ENCODE measurements at regions not wholly inside any gene's neighbourhood (a gene's known extent, or its start where the extent isn't known, plus 50 kb on each side); places are given as distances from the start of the nearest gene placed in this dataset.

DNA sequence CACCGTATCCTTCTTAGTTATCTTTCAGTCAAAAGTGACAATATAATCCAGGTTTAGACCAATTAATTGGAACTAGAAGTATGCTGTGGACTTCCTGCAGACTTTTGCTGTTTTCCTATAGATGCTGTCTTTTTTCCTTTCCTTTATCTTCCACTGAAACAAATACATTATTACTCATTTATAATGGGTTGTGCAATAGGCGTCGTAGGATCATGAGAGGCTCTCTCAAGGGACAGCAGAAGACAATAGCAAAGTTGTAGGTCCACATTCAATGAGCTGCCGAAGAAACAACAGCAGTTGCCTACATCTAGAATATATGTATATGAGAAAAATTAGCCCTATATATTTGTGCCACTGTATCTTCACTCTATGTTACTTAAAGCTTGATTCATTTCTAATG is 371.6 kb downstream of the AMY1C start:
- Histone ChIP-seq H3K36me3 (replicated peaks in 1 of 2; ENCODE audit: control insufficient read depth in 1 of 2, insufficient read depth in 2 of 2, low read length in 2 of 2) (no peaks in the 10 kb centered on the region), H4K20me1 (ENCODE audit: insufficient read depth, low read length) (no peaks in the 10 kb centered on the region), H3K9me3 (replicated peaks in 1 of 2; ENCODE audit: control insufficient read depth in 1 of 2, insufficient read depth in 1 of 2, low read length in 2 of 2) (no peaks in the 10 kb centered on the region), H3K4me1 (ENCODE audit: control insufficient read depth in 1 of 2, insufficient read depth in 2 of 2, low read length in 2 of 2) (no peaks in the 10 kb centered on the region), H2AFZ (ENCODE audit: insufficient read depth, low read depth, low read length, poor library complexity, severe bottlenecking) (no peak overlapping the region), H3K4me2 (replicated peaks; ENCODE audit: extremely low read depth, low read length, poor library complexity, severe bottlenecking) (no peak overlapping the region), H3K27me3 (ENCODE audit: control insufficient read depth in 2 of 2, insufficient read depth in 2 of 2, low read length in 2 of 2) (no peaks in the 10 kb centered on the region), H3K27ac (ENCODE audit: low read depth in 1 of 2, low read length in 2 of 2) (no peak overlapping the region), H3K79me2 (ENCODE audit: insufficient read depth, low read length) (no peaks in the 10 kb centered on the region), H3K9ac (ENCODE audit: insufficient read depth, low read length, poor library complexity, severe bottlenecking) (no peak overlapping the region), H3K4me3 (replicated peaks in 1 of 3; ENCODE audit: low read depth in 2 of 3, low read length in 3 of 3) (no peak overlapping the region)
- no peak overlapping the region for H3K4me3 Mint-ChIP-seq
- H3K27me3 Mint-ChIP-seq (ENCODE audit: low read depth in 3 of 3) = no peaks in the 10 kb centered on the region
- no peak overlapping the region for H3K27ac Mint-ChIP-seq
- no peaks in the 10 kb centered on the region for H3K9me3 Mint-ChIP-seq
- no peak for DNase-seq
- H3K4me1 Mint-ChIP-seq = no peaks in the 10 kb centered on the region
- intact Hi-C loops (cut with micrococcal nuclease) = no loop called here
- TF ChIP-seq, protein P1, sequence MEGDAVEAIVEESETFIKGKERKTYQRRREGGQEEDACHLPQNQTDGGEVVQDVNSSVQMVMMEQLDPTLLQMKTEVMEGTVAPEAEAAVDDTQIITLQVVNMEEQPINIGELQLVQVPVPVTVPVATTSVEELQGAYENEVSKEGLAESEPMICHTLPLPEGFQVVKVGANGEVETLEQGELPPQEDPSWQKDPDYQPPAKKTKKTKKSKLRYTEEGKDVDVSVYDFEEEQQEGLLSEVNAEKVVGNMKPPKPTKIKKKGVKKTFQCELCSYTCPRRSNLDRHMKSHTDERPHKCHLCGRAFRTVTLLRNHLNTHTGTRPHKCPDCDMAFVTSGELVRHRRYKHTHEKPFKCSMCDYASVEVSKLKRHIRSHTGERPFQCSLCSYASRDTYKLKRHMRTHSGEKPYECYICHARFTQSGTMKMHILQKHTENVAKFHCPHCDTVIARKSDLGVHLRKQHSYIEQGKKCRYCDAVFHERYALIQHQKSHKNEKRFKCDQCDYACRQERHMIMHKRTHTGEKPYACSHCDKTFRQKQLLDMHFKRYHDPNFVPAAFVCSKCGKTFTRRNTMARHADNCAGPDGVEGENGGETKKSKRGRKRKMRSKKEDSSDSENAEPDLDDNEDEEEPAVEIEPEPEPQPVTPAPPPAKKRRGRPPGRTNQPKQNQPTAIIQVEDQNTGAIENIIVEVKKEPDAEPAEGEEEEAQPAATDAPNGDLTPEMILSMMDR (IDR thresholded peaks at IDR 0.05) = no peak
- no CpG with 5 or more reads among the region's 4 CpGs for WGBS (ENCODE audit: insufficient coverage)
- H3K36me3 Mint-ChIP-seq = no peaks in the 10 kb centered on the region

DNA sequence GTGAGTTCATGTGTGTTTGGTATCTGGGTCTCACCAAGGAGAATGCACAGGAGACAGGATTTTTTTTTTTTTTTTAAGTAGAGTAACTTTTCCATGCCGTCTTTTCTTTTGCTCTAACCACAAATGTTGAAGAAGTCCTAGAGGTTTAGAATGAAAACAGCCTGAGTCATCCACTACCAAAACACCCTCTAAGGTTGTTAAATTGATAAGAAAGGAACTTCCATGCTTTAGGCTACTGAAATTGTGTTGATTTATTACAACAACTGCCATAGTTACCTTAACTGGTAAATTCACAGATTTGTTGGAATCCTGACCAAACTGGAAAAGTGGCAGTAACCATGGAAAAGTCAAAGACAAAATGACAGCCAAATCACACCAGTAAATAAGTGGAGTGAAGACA is 375.6 kb downstream of the AMY1C start:
- no peaks in the 10 kb centered on the region for H3K27me3 ChIP-seq (ENCODE audit: control insufficient read depth in 2 of 2, insufficient read depth in 2 of 2, low read length in 2 of 2)
- H3K4me3 ChIP-seq (replicated peaks in 1 of 3; ENCODE audit: low read depth in 2 of 3, low read length in 3 of 3) = no peak overlapping the region
- no peak overlapping the region for H3K4me3 Mint-ChIP-seq
- no peak overlapping the region for H2AFZ ChIP-seq (ENCODE audit: insufficient read depth, low read depth, low read length, poor library complexity, severe bottlenecking)
- DNase-seq = no peak
- no peaks in the 10 kb centered on the region for H3K4me1 ChIP-seq (ENCODE audit: control insufficient read depth in 1 of 2, insufficient read depth in 2 of 2, low read length in 2 of 2)
- H3K9me3 Mint-ChIP-seq = no peaks in the 10 kb centered on the region
- H3K27ac ChIP-seq (ENCODE audit: low read depth in 1 of 2, low read length in 2 of 2) = no peak overlapping the region
- H3K9me3 ChIP-seq (replicated peaks in 1 of 2; ENCODE audit: control insufficient read depth in 1 of 2, insufficient read depth in 1 of 2, low read length in 2 of 2) = no peaks in the 10 kb centered on the region
- TF ChIP-seq, protein P1 (IDR thresholded peaks at IDR 0.05) = no peak
- no CpG with 5 or more reads among the region's 1 CpG for WGBS (ENCODE audit: insufficient coverage)
- intact Hi-C loops (cut with micrococcal nuclease) = no loop called here
- H3K79me2 ChIP-seq (ENCODE audit: insufficient read depth, low read length) = no peaks in the 10 kb centered on the region
- no peaks in the 10 kb centered on the region for H3K36me3 Mint-ChIP-seq
- H3K4me2 ChIP-seq (replicated peaks; ENCODE audit: extremely low read depth, low read length, poor library complexity, severe bottlenecking) = no peak overlapping the region
- H3K9ac ChIP-seq (ENCODE audit: insufficient read depth, low read length, poor library complexity, severe bottlenecking) = no peak overlapping the region
- no peaks in the 10 kb centered on the region for H3K36me3 ChIP-seq (replicated peaks in 1 of 2; ENCODE audit: control insufficient read depth in 1 of 2, insufficient read depth in 2 of 2, low read length in 2 of 2)
- H3K4me1 Mint-ChIP-seq = no peaks in the 10 kb centered on the region
- no peak overlapping the region for H3K27ac Mint-ChIP-seq
- no peaks in the 10 kb centered on the region for H3K27me3 Mint-ChIP-seq (ENCODE audit: low read depth in 3 of 3)
- no peaks in the 10 kb centered on the region for H4K20me1 ChIP-seq (ENCODE audit: insufficient read depth, low read length)
